Keratinocyte (primary cell): ENCODE measurements at regions not wholly inside any gene's neighbourhood (a gene's known extent, or its start where the extent isn't known, plus 50 kb on each side); places are given as distances from the start of the nearest gene placed in this dataset.
"Not testable (repeated sequence)": the region's sequence is repeated elsewhere in the genome, so short reads cannot be mapped to it uniquely, and the experiment has no call there.

Experiments
- DNase-seq: peaks from one replicate; pipeline ENCODE4 v3.0.0-alpha.2; 2011; ENCODE audit warnings: low read depth, missing footprints, low spot score
- FAIRE-seq: peaks from 2 replicates; lab custom pipeline; 2011; peaks lifted over from hg19 to GRCh38; lab: Jason Lieb, UNC
- H2AFZ ChIP-seq: 2 replicates; pipeline ENCODE4 v1.6.0; 2012; ENCODE audit warnings: low read length, control low read depth, inconsistent platforms; ENCODE audit not compliant: control insufficient read depth
- H3K27ac ChIP-seq: 2 replicates; pipeline ENCODE4 v1.5.1; 2011; ENCODE audit warnings: low read length; ENCODE audit not compliant: control insufficient read depth, insufficient read depth
- H3K27me3 ChIP-seq: 3 replicates; pipeline ENCODE4 v1.6.0; 2011; ENCODE audit warnings: low read length; ENCODE audit not compliant: control insufficient read depth, insufficient read depth; ENCODE audit errors: extremely low read depth
- H3K36me3 ChIP-seq, 2 experiments: 2 replicates in 1 of 2; 3 replicates in 1 of 2; pipeline ENCODE4 v1.5.1; 2011; ENCODE audit warnings: low read length in 2 of 2, mild to moderate bottlenecking in 1 of 2; ENCODE audit not compliant: control insufficient read depth in 2 of 2, insufficient read depth in 2 of 2; ENCODE audit errors: extremely low read depth in 1 of 2
- H3K4me1 ChIP-seq: 3 replicates; pipeline ENCODE4 v1.5.1; 2011; ENCODE audit warnings: low read length; ENCODE audit not compliant: control insufficient read depth, insufficient read depth; ENCODE audit errors: extremely low read depth
- H3K4me2 ChIP-seq: 3 replicates; pipeline ENCODE4 v1.6.0; 2011; ENCODE audit warnings: low read depth, low read length; ENCODE audit not compliant: control insufficient read depth, insufficient read depth; ENCODE audit errors: extremely low read depth
- H3K4me3 ChIP-seq, 3 experiments: fragments of 200-600 bp in 1 of 3; sonication (generic) in 1 of 3; 2 replicates in 2 of 3; 3 replicates in 1 of 3; pipeline ENCODE4 v1.5.1; 2011 to 2016; ENCODE audit warnings: low read length in 3 of 3, mild to moderate bottlenecking in 3 of 3, control low read depth in 2 of 3, inconsistent platforms in 1 of 3, low read depth in 1 of 3, mixed read lengths in 1 of 3, mixed run types in 1 of 3, moderate library complexity in 1 of 3; ENCODE audit not compliant: control insufficient read depth in 2 of 3, insufficient read depth in 2 of 3; ENCODE audit errors: extremely low read depth in 1 of 3
- H3K79me2 ChIP-seq: 2 replicates; pipeline ENCODE4 v1.6.0; 2012; ENCODE audit warnings: low read length; ENCODE audit not compliant: control insufficient read depth, insufficient read depth
- H3K9ac ChIP-seq: 3 replicates; pipeline ENCODE4 v1.6.0; 2011; ENCODE audit warnings: low read length; ENCODE audit not compliant: control insufficient read depth, insufficient read depth; ENCODE audit errors: extremely low read depth
- H3K9me1 ChIP-seq: 3 replicates; pipeline ENCODE4 v1.6.0; 2011; ENCODE audit warnings: low read length; ENCODE audit not compliant: control insufficient read depth, insufficient read depth; ENCODE audit errors: extremely low read depth
- H3K9me3 ChIP-seq: 2 replicates; pipeline ENCODE4 v1.5.1; 2012; ENCODE audit warnings: low read depth, low read length; ENCODE audit not compliant: control insufficient read depth
- H4K20me1 ChIP-seq: 3 replicates; pipeline ENCODE4 v1.6.0; 2011; ENCODE audit warnings: low read length; ENCODE audit not compliant: control insufficient read depth, insufficient read depth; ENCODE audit errors: extremely low read depth
- dilution Hi-C: fragments of 300-500 bp; cut with MboI; formaldehyde crosslinking; loops from one replicate; pipeline ENCODE4 v1.7.0; 2020; ENCODE audit warnings: low sequenced_read_pairs; ENCODE audit not compliant: extremely low pct_ligation_motif_present

GRCh38 chr4:49141955-49142354, 155.9 kb downstream of the CWH43 start:
- dilution Hi-C loops, H3K9ac ChIP-seq, H3K27me3 ChIP-seq, H3K79me2 ChIP-seq, H2AFZ ChIP-seq, DNase-seq, H3K4me3 ChIP-seq, H3K4me2 ChIP-seq, H3K27ac ChIP-seq, H3K4me1 ChIP-seq, H4K20me1 ChIP-seq, H3K9me1 ChIP-seq, H3K36me3 ChIP-seq, FAIRE-seq: not testable (repeated sequence)
- H3K9me3 ChIP-seq: peaks cover 27% of the 10 kb centered on the region

GRCh38 chr4:49147143-49147542, 161.1 kb downstream of the CWH43 start:
- FAIRE-seq, H4K20me1 ChIP-seq, H3K4me1 ChIP-seq, H3K27me3 ChIP-seq, H3K4me3 ChIP-seq, dilution Hi-C loops, H3K4me2 ChIP-seq, H3K9me1 ChIP-seq, DNase-seq, H3K27ac ChIP-seq, H3K9ac ChIP-seq, H3K79me2 ChIP-seq, H3K36me3 ChIP-seq, H2AFZ ChIP-seq: not testable (repeated sequence)
- H3K9me3 ChIP-seq: peaks cover 54% of the 10 kb centered on the region

GRCh38 chr4:49147596-49147995, 161.5 kb downstream of the CWH43 start:
- FAIRE-seq, H3K27me3 ChIP-seq, H3K79me2 ChIP-seq, H3K27ac ChIP-seq, H3K4me1 ChIP-seq, DNase-seq, dilution Hi-C loops, H3K36me3 ChIP-seq, H2AFZ ChIP-seq, H3K9me1 ChIP-seq, H3K4me3 ChIP-seq, H4K20me1 ChIP-seq, H3K4me2 ChIP-seq, H3K9ac ChIP-seq: not testable (repeated sequence)
- peaks cover 57% of the 10 kb centered on the region for H3K9me3 ChIP-seq

GRCh38 chr4:49149006-49149975, 163.2 kb downstream of the CWH43 start:
- H3K9ac ChIP-seq, H3K36me3 ChIP-seq, H2AFZ ChIP-seq, dilution Hi-C loops, H3K4me1 ChIP-seq, H3K79me2 ChIP-seq, H3K4me2 ChIP-seq, H3K9me1 ChIP-seq, H3K27ac ChIP-seq, H3K4me3 ChIP-seq, FAIRE-seq, H3K27me3 ChIP-seq, H4K20me1 ChIP-seq: not testable (repeated sequence)
- peaks cover 62% of the 10 kb centered on the region for H3K9me3 ChIP-seq
- DNase-seq: peak; percentile 61
